Kidney (tissue), 13 donors: ENCODE measurements at regions not wholly inside any gene's neighbourhood (a gene's known extent, or its start where the extent isn't known, plus 50 kb on each side); places are given as distances from the start of the nearest gene placed in this dataset.

Experiments used
- DNase-seq, 5 donors: peaks; one replicate each; pipeline ENCODE4 v3.0.0-alpha.2; 2013 to 2020
- FAIRE-seq: peaks from 2 replicates; lab custom pipeline; 2012; peaks lifted over from hg19 to GRCh38; lab: Jason Lieb, UNC
- H3K27ac ChIP-seq, 2 donors: one replicate each; pipeline ENCODE4 v1.7.0; 2013; ENCODE audit warnings: low read depth in 2 of 2, low read length in 2 of 2, inconsistent platforms in 1 of 2
- H3K27me3 ChIP-seq: one replicate; pipeline ENCODE4 v1.7.1; 2013; ENCODE audit warnings: low read length, inconsistent platforms; ENCODE audit not compliant: control insufficient read depth, insufficient read depth
- H3K36me3 ChIP-seq, 3 donors: one replicate each; pipeline versions ENCODE4 v1.7.0 to v1.7.1; 2013; ENCODE audit warnings: low read length in 3 of 3, control low read depth in 1 of 3, inconsistent platforms in 1 of 3; ENCODE audit not compliant: insufficient read depth in 3 of 3, control insufficient read depth in 2 of 3
- H3K4me1 ChIP-seq, 3 donors: one replicate each; pipeline versions ENCODE4 v1.7.0 to v1.7.1; 2013; ENCODE audit warnings: low read length in 3 of 3, inconsistent platforms in 1 of 3, low read depth in 1 of 3; ENCODE audit not compliant: control insufficient read depth in 2 of 3, insufficient read depth in 2 of 3
- H3K4me3 ChIP-seq, 3 donors: one replicate each; pipeline versions ENCODE4 v1.7.0 to v1.8.1; 2013; ENCODE audit warnings: low read length in 3 of 3, control low read depth in 1 of 3, inconsistent platforms in 1 of 3
- H3K9ac ChIP-seq, 3 donors: one replicate each; pipeline versions ENCODE4 v1.7.0 to v1.7.1; 2013; ENCODE audit warnings: low read length in 3 of 3, control low read depth in 1 of 3, inconsistent platforms in 1 of 3
- H3K9me3 ChIP-seq, 3 donors: one replicate each; pipeline versions ENCODE4 v1.7.0 to v1.7.1; 2013; ENCODE audit warnings: low read length in 3 of 3, control low read depth in 1 of 3, inconsistent platforms in 1 of 3; ENCODE audit not compliant: control insufficient read depth in 2 of 3, insufficient read depth in 1 of 3
- intact Hi-C: fragments of 100-400 bp; cut with DNase I; formaldehyde crosslinking; loops from one replicate; pipeline ENCODE4 v1.11.1; 2022
- TF ChIP-seq, protein P1 (sequence below): IDR thresholded peaks from 3 replicates; pipeline ENCODE4 v1.5.1; 2012; ENCODE audit warnings: mild to moderate bottlenecking, moderate library complexity, borderline replicate concordance; ENCODE audit not compliant: insufficient read depth; ENCODE audit errors: extremely low read depth
- donor health status: control.
- donor health status: control.
- donor health status: control.
- donor health status: control.
- donor health status: control.
- donor health status: DM: yes; HTN: yes; CAD: no.
- donor health status: Normal renal cell carcinoma (clear cell type).

DNA sequence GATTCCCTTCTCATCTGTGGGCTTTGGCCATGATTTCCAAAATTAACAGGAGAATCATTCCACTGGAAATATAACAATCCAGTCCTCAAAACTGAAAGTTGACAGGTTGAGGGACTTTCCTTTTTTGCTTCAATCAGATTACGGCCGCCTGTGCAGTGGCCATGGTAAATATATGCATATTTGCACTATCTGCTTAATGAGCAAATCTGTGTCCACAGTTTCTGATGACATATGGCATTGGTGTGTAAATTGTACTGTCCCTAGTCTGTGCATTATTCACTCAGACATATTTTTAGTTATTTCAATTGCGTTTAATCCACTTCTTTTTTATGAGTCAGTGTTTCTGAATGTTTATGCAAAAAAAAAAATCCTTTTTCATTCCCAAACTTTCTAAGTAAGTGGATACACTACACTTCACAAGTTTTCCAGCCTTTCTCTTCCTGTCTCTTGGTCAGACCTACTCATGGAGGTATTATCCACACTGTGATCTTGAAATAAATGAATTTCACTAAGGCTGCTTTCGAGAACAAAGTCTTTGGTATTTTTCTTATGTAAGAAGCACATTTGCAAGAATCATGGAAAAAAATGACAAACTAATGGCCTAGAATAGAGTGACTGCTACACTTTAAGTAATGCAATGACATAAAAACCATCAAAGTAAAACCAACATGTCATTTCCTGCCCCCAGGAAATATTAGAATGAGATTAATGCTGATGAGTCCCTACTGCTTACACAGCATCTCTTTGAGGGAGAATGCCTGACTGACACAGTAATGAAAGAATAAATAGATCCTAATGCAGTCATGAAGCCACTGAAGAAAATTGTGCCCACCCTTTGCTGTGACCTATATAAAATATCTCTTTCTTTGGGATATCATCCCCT, 76.4 kb upstream of the MTNR1B start:
- Histone ChIP-seq H3K27me3 (no peaks in the 10 kb centered on the region), H3K27ac (no peak overlapping the region), H3K9ac (no peak overlapping the region), H3K4me1 (no peaks in the 10 kb centered on the region), H3K9me3 (no peaks in the 10 kb centered on the region), H3K4me3 (no peak overlapping the region), H3K36me3 (no peaks in the 10 kb centered on the region)
- TF ChIP-seq, protein P1, sequence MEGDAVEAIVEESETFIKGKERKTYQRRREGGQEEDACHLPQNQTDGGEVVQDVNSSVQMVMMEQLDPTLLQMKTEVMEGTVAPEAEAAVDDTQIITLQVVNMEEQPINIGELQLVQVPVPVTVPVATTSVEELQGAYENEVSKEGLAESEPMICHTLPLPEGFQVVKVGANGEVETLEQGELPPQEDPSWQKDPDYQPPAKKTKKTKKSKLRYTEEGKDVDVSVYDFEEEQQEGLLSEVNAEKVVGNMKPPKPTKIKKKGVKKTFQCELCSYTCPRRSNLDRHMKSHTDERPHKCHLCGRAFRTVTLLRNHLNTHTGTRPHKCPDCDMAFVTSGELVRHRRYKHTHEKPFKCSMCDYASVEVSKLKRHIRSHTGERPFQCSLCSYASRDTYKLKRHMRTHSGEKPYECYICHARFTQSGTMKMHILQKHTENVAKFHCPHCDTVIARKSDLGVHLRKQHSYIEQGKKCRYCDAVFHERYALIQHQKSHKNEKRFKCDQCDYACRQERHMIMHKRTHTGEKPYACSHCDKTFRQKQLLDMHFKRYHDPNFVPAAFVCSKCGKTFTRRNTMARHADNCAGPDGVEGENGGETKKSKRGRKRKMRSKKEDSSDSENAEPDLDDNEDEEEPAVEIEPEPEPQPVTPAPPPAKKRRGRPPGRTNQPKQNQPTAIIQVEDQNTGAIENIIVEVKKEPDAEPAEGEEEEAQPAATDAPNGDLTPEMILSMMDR = no peak
- DNase-seq (no peak), FAIRE-seq (no peak)
- intact Hi-C loops = no loop called here

DNA sequence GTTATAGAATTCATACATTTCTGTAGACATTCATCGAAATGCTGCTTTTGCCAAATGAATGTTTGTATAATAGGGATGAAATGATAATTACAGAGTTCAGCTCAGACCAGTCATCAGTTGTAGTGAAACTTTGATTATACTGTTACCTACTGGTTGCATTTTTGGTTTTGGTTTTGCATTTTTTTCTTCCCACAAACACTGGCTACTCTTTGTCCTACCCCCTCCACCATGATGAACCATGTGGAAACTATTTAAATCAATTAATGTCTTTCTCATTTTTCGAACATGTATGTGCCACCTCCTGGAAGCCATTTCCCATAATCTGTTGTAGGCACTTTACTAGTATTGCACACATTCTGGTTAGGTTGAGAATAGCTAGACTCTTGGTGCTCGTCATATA, 75.3 kb upstream of the MTNR1B start:
- H3K27ac ChIP-seq = no peak overlapping the region
- intact Hi-C loops = no loop called here

DNA sequence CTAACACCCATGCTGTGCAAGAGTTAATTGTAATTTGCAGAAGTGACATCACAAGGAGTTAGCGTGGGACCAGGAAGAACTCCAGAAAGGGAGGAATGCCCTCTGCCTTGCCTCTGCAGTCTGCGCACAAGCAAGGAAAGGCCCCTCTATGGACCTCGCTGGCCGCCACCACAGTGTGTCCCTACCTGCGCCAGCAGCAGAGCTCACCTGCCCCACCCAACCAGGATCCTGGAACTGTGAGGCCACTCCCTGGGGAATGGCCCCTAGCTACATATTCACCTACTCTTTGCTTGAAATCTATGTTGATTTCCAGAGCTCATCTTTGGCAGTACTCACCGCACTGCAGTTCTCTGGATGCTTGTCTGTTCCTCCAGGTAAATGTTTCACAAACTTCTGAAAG, 72.0 kb upstream of the MTNR1B start:
- Histone ChIP-seq H3K27me3 (no peaks in the 10 kb centered on the region), H3K9ac (no peak overlapping the region), H3K36me3 (no peaks in the 10 kb centered on the region), H3K4me3 (no peak overlapping the region), H3K4me1 (no peaks in the 10 kb centered on the region), H3K27ac (no peak overlapping the region), H3K9me3 (no peaks in the 10 kb centered on the region)
- TF ChIP-seq, protein P1 = no peak
- DNase-seq (no peak), FAIRE-seq (no peak)
- intact Hi-C loops = no loop called here

More for the DNA sequence above, 75.3 kb upstream of the MTNR1B start:
- DNase-seq (no peak), FAIRE-seq (no peak)
- H3K4me1 ChIP-seq = no peaks in the 10 kb centered on the region
- H3K9ac ChIP-seq = no peak overlapping the region
- no peak overlapping the region for H3K4me3 ChIP-seq
- no peaks in the 10 kb centered on the region for H3K27me3 ChIP-seq
- no peaks in the 10 kb centered on the region for H3K36me3 ChIP-seq
- no peaks in the 10 kb centered on the region for H3K9me3 ChIP-seq
- TF ChIP-seq, protein P1 = no peak
